ENCODE measurements at regions not wholly inside any gene's neighbourhood (a gene's known extent, or its start where the extent isn't known, plus 50 kb on each side); places are given as distances from the start of the nearest gene placed in this dataset.

DNA sequence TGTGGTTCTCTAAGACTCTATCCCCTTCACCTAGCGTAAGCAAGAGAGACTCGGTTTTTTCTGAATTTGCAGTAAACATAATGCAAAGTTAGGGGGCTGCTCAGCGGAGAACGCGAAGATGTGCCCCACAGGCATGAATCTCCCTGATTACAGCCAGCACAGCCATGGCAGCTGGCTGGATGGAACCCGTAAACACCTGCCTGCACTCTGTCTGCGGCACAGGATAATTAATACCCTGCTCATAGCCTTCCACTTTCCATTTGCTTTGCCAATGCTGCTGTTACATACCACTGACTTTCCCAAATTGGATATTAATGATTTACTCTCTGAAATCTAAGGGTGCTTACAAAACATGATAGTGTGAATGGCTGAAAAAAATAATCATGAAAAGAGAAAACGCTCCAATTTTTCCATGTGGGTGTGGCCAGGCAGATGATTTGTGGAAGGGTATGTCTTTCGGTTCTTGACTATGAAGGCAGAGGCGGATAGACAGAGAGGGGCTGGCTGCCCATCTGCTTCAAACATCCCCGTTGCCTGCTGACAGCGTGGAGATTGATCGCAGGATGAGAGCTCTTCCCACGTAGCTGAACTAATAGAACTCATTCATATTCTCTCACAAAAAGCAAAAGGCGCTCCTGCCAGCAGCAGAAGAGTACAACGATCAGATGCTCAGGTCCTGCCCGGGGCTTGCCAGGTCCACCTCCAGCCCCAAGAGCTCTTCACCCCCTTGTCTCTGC lies 193.2 kb upstream of the GHITM start:
- CTCF ChIA-PET (ENCODE audit: partially characterized antibody): interaction anchor here (0.5 to 0.6 kb wide), 2 partner anchors 14 to 142 kb away, joined by 3 to 5 read pairs; no protein-coding TSS in a partner anchor
- TF ChIP-seq FOSL1 (IDR thresholded peaks at IDR 0.05; ENCODE audit: insufficient read depth, low read depth, low read length): no peak
- no peak for TF ChIP-seq SP4 (IDR thresholded peaks at IDR 0.05; ENCODE audit: low read length)
- no peak for TF ChIP-seq SIRT6 (IDR thresholded peaks at IDR 0.05; ENCODE audit: low read length)
- TF ChIP-seq SAP30 (IDR thresholded peaks at IDR 0.05; ENCODE audit: insufficient read depth, insufficient replicate concordance, low read length): no peak
- TF ChIP-seq BCL11A (IDR thresholded peaks at IDR 0.05; ENCODE audit: low read depth in 2 of 2, low read length in 2 of 2): no peak
- TF ChIP-seq SRF (IDR thresholded peaks at IDR 0.05; ENCODE audit: low read depth, low read length): no peak
- TF ChIP-seq KDM1A (IDR thresholded peaks at IDR 0.05; ENCODE audit: borderline replicate concordance, low read length): no peak
- no peak for TF ChIP-seq GABPA (IDR thresholded peaks at IDR 0.05; ENCODE audit: borderline replicate concordance, insufficient read depth, low read length)
- no peak for TF ChIP-seq EP300 (IDR thresholded peaks at IDR 0.05; ENCODE audit: borderline replicate concordance in 1 of 2, low read depth in 2 of 2, low read length in 2 of 2)
- no peak for TF ChIP-seq RXRA (IDR thresholded peaks at IDR 0.05; ENCODE audit: insufficient read depth, low read depth, low read length)
- TF ChIP-seq TBP (IDR thresholded peaks at IDR 0.05; ENCODE audit: low read depth, low read length): no peak
- TF ChIP-seq CEBPB (IDR thresholded peaks at IDR 0.05; ENCODE audit: low read depth, low read length): no peak
- no peak overlapping the region for H2BK5ac ChIP-seq (ENCODE audit: low read depth, low read length)

More for the DNA sequence above, 193.2 kb upstream of the GHITM start:
- Histone ChIP-seq H2BK120ac (replicated peaks; ENCODE audit: low read depth, low read length) (no peak overlapping the region), H3K23me2 (ENCODE audit: low read depth, low read length) (peaks cover 3% of the 10 kb centered on the region; the same call in 1 of the 2 replicates), H3K23ac (ENCODE audit: insufficient read length) (no peak overlapping the region), H3K27me3 (replicated peaks in 1 of 4; ENCODE audit: control insufficient read depth in 3 of 4, extremely low read depth in 1 of 4, insufficient read depth in 3 of 4, low read length in 3 of 4) (peaks cover 4 to 14% (median 6%) of the 10 kb centered on the region in 4 experiments; a peak in 5 of 7 replicates), H3K36me3 (ENCODE audit: control insufficient read depth in 2 of 4, insufficient read depth in 4 of 4, low read length in 3 of 4) (no peaks in the 10 kb centered on the region), H3K27ac (ENCODE audit: low read depth, low read length) (no peak overlapping the region), H2AFZ (ENCODE audit: low read length) (no peak overlapping the region), H3K4me2 (ENCODE audit: insufficient read depth in 1 of 2, low read depth in 2 of 2, low read length in 2 of 2) (no peak overlapping the region), H4K91ac (replicated peaks; ENCODE audit: insufficient read length, low read length) (no peak overlapping the region), H3K4me3 (ENCODE audit: extremely low read depth in 1 of 4, insufficient read depth in 2 of 4, low read depth in 3 of 4, low read length in 4 of 4) (no peak overlapping the region), H2AK5ac (ENCODE audit: low read depth, low read length) (no peak overlapping the region), H2BK20ac (ENCODE audit: low read length) (no peak overlapping the region), H3K9me3 (ENCODE audit: insufficient read depth in 2 of 2, low read depth in 1 of 2, low read length in 1 of 2) (no peaks in the 10 kb centered on the region), H3K79me1 (ENCODE audit: low read depth, low read length) (no peaks in the 10 kb centered on the region), H4K8ac (ENCODE audit: extremely low read depth, insufficient read depth, low read length) (no peak overlapping the region), H3K4me1 (replicated peaks in 1 of 4; ENCODE audit: control insufficient read depth in 3 of 4, insufficient read depth in 4 of 4, low read length in 3 of 4) (peaks cover 0 to 5% (median 0%) of the 10 kb centered on the region in 4 experiments; a peak in 2 of 7 replicates), H3K79me2 (ENCODE audit: control insufficient read depth in 1 of 2, insufficient read depth in 2 of 2, low read length in 2 of 2) (no peaks in the 10 kb centered on the region), H2BK15ac (ENCODE audit: low read length) (no peak overlapping the region), H3K4ac (replicated peaks; ENCODE audit: insufficient read length, low read depth, low read length) (no peak overlapping the region), H3K56ac (replicated peaks; ENCODE audit: insufficient read length, low read depth, low read length) (no peak overlapping the region), H2BK12ac (ENCODE audit: low read depth, low read length) (no peak overlapping the region), H3K9ac (replicated peaks in 1 of 4; ENCODE audit: extremely low read depth in 1 of 4, low read depth in 3 of 4, low read length in 3 of 4) (no peak overlapping the region), H3K18ac (ENCODE audit: extremely low read depth, low read length) (no peak overlapping the region), H3K14ac (ENCODE audit: insufficient read length) (no peak overlapping the region), H4K5ac (ENCODE audit: insufficient read length, low read depth, low read length) (no peak overlapping the region), H4K20me1 (replicated peaks in 1 of 2; ENCODE audit: control insufficient read depth in 1 of 2, insufficient read depth in 2 of 2, low read length in 2 of 2) (no peaks in the 10 kb centered on the region)
- FAIRE-seq (no peak), DNase-seq (ENCODE audit: low read depth in 1 of 2, low spot score in 2 of 2) (no peak)
- POLR2A ChIA-PET (ENCODE audit: partially characterized antibody): no interaction called here
- WGBS, 2 experiments (ENCODE audit: extremely low coverage in 1 of 2, insufficient coverage in 1 of 2, insufficient read length in 1 of 2, insufficient replicate concordance in 2 of 2, low coverage in 1 of 2, low lambda C conversion rate in 2 of 2, missing lambda C conversion rate in 1 of 2): 87% methylated on average over 17 of the region's 17 CpGs; no CpG with 5 or more reads in 1 of the 2 experiments
